GM19324 (cell line): ENCODE measurements at regions not wholly inside any gene's neighbourhood (a gene's known extent, or its start where the extent isn't known, plus 50 kb on each side); places are given as distances from the start of the nearest gene placed in this dataset.

Experiments
- ATAC-seq: cut with Tn5 transposase; IDR thresholded peaks from one replicate; pipeline ENCODE4 v1.9.1; 2021; ENCODE audit warnings: mild to moderate bottlenecking, moderate library complexity; ENCODE audit not compliant: unreplicated experiment, low FRiP score

GRCh38 chr4:11342401-11342800 lies 86.3 kb downstream of the HS3ST1 start:
- ATAC-seq = no peak

- no peak for ATAC-seq
Observed at GRCh38 chr4:11341337-11342043, 87.2 kb downstream of the HS3ST1 start.

GRCh38 chr4:11338956-11339782 lies 89.5 kb downstream of the HS3ST1 start:
- no peak for ATAC-seq

- no peak for ATAC-seq
Observed at GRCh38 chr4:11337287-11337686, 91.4 kb downstream of the HS3ST1 start.

- ATAC-seq = no peak
Observed at GRCh38 chr4:11336435-11336834, 92.3 kb downstream of the HS3ST1 start.

- ATAC-seq = no peak
Observed at GRCh38 chr4:11334887-11335286, 93.8 kb downstream of the HS3ST1 start.

GRCh38 chr4:11328401-11328800 lies 100.3 kb downstream of the HS3ST1 start:
- ATAC-seq = no peak

- no peak for ATAC-seq
Observed at GRCh38 chr4:11326021-11326420, 102.7 kb downstream of the HS3ST1 start.

- no peak for ATAC-seq
Observed at GRCh38 chr4:11323771-11324170, 104.9 kb downstream of the HS3ST1 start.

- ATAC-seq = no peak
Observed at GRCh38 chr4:11313157-11313943, 115.3 kb downstream of the HS3ST1 start.

- no peak for ATAC-seq
Observed at GRCh38 chr4:11312389-11312788, 116.3 kb downstream of the HS3ST1 start.

GRCh38 chr4:11301075-11301660 lies 127.5 kb downstream of the HS3ST1 start:
- no peak for ATAC-seq

GRCh38 chr4:11299836-11300235 lies 128.9 kb downstream of the HS3ST1 start:
- no peak for ATAC-seq

GRCh38 chr4:11299016-11299415 lies 129.7 kb downstream of the HS3ST1 start:
- no peak for ATAC-seq

GRCh38 chr4:11298451-11298850 lies 130.2 kb downstream of the HS3ST1 start:
- no peak for ATAC-seq

- ATAC-seq = no peak
Observed at GRCh38 chr4:11297627-11298026, 131.1 kb downstream of the HS3ST1 start.

- no peak for ATAC-seq
Observed at GRCh38 chr4:11297201-11297600, 131.5 kb downstream of the HS3ST1 start.

- no peak for ATAC-seq
Observed at GRCh38 chr4:11293866-11294265, 134.8 kb downstream of the HS3ST1 start.

- ATAC-seq = no peak
Observed at GRCh38 chr4:11287055-11287454, 141.6 kb downstream of the HS3ST1 start.

GRCh38 chr4:11286533-11286932 lies 142.2 kb downstream of the HS3ST1 start:
- ATAC-seq = no peak

- no peak for ATAC-seq
Observed at GRCh38 chr4:11281720-11282119, 147.0 kb downstream of the HS3ST1 start.
